Glomerular visceral epithelial cell (primary cell): ENCODE measurements at regions not wholly inside any gene's neighbourhood (a gene's known extent, or its start where the extent isn't known, plus 50 kb on each side); places are given as distances from the start of the nearest gene placed in this dataset.

Source experiments
- DNase-seq: peaks from one replicate; pipeline ENCODE4 v3.0.0-alpha.2; 2016; ENCODE audit errors: extremely low spot score

DNA sequence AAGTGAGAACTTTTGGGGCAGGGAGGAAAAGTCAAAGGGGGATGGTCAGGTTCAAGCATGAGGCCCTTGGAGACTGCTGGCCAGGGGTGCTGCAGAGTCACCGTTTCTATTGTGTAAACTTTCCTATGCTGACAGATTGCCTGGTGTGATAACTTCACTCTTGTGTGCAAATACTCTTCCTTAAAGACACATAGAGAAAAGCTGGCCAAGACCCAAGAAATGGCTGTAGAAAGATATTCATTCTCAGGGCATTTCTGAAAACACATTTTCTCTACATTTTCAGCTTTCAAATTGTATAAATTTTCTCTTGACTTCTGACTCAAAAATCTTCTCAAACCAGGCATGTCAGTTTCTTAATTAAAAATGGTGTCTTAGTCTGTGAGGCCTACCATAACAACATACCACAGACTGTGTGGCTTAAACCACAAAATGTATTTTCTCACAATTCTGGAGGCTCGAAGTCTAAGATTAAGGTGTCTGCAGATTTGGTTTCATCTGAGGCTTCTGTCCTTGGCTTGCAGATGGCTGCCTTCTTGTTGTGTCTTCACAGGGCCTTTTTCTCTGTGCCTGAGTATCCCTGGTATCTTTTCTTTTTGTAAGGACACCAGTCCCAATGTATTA lies 304.5 kb downstream of the KCNRG start:
- peak; percentile 61 for DNase-seq

DNA sequence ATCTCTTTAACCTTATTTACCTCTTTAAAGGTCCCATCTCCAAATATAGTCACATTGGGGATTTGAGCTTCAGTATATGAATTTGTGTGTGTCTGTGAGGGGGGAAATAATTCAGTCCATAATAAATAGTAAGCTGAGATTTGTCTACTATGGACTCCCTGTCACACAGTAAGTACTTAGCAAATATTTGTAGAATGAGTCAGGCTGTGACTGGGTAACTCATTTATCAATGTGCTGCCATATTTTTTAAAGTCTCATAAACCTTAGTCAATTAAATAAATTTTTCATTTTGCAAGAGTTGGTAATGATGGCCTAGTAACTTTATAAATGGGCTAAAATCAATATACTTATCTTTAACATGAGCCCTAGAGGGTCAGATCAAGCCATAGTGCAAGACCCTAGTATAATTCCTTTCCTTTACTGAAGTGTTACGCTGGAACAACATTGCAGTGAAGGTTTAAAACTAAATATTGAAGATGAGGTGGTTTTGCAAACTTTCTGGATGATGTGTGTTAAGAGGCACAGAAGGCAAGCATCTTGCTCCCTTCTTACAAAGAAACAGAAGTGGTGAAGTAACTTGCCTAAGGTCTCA lies 305.1 kb downstream of the KCNRG start:
- peak; percentile 57 for DNase-seq

DNA sequence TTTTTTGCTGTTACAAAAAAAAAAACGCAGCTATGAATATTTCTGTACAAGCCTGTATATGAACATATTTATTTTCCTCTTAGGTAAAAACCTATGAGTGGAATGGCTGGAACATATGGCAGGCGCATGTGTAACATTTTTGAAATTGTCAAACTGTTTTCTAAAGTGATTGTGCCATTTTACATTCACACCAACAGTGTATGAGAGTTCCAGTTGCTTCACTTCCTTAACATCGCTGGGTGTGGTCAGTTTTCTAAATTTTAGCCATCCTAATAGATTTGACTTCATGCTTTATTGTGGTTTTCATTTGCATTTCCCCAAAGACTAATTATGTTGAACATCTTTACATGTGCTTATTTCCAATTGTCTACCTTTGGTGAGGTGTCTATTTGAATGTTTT lies 306.8 kb downstream of the KCNRG start:
- DNase-seq: no peak

DNA sequence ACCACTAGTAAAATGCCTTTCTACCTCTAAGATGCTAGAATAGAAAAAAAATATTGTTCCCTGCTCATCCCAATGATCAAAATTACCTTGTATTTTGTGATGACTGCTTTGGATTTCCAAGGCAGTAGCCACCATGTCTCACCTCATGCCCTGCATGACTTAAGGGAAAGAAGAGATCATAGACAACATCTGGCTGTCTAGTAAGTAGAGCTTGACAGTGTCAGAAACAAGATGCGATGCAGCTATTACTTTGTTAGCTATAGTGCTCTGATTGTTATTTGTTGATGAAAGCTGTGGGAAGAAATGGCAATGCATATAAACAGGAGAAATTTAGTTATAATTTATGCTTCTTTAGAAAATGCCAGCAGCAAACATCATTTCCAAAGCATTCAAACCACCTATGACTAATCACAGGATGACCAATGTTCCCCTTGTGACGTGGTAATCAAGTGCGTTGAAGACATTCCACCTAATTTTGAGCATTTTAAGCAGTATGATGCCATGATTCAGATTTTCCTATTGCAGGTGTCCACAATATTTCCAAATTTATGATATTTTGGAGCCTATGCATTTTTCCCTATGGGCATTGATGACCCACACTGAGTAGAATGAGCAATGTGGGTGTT lies 308.3 kb downstream of the KCNRG start:
- DNase-seq: peak; percentile 25

DNA sequence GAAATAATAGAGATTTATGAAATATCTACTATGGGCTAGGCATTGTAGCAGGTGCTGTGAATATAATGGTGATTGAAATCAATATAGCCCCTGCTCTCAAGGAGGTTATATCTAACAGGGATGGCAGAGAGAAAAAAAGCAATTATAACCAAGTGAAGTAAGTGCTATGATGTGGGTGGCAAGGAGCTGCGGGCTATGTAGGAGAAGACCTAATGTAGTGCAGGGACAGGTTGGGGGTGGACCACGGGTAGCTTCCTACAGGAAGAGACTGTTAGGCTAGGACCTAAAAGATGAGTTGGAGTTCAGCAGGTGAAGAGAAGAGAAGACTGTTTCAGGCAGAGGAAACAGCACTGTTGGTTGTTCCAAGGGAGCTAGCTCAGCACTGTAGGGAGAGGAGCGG lies 311.0 kb downstream of the KCNRG start:
- no peak for DNase-seq

DNA sequence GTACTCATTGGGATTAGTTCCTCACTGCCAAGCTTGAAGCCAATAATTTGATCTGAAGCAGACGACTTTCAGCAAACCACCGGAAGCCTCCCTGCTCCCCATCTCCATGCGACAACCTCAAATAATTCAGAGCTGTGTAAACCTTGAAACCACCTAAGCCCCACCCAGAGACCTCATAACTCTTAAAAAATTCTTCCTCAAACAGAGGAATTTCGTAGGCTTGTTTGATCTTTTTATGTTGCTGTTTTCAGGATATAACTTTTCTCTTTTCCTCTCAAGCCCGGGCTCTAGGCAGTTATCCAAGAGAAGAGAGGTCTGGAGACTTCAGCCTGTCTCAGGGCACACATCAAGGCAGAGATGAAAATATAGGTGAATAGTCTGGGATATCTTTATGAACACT lies 311.6 kb downstream of the KCNRG start:
- no peak for DNase-seq

DNA sequence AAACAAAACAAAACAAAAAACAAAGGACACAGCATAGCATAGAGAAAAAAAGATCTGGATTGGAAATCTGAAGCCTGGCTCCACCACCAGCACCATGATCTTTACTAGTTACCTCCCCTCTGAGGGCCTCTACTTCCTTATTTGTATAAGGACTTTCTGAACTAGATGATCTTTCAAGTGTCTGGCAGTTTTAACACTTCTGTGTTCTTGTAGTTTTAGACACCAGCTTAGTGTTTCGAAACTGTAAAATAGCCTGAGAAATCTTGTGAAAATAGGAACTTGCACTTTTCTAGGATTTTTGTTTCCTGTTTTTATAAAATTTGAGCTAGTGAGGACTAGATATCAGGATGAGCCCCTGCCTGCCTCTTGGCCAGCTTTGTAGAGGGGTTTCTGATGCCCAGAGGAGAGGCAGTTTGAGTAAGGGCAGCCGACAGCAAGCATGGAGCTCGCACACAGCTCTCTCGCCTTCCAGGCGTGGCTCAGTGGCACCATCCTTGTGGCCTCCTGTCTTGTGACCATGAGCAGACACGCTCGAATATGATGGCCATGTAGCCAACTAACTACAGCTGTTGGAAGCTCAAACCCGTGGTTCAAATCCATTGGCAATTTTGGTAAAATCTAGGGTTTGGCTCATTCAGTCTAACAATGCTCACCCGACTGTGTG lies 319.0 kb downstream of the KCNRG start:
- no peak for DNase-seq

DNA sequence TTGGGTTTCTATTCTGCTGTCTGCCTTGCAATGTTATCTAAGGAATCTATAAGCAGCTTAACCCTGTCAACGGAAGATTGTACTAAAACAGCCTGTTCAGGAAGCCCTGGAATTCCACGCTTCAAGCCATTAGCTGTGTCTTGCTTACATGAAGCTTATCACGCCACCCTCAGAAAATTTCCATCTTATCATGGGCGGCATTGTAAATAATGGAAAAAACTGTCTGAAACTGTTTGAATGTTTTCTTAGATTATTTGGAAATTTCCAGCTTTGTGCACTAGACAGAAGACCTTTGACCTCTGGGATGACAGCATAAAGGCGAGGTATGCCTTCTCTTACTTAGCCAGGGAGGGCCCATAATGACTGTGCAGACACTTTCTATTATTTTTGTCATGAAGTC lies 319.7 kb downstream of the KCNRG start:
- DNase-seq: no peak

DNA sequence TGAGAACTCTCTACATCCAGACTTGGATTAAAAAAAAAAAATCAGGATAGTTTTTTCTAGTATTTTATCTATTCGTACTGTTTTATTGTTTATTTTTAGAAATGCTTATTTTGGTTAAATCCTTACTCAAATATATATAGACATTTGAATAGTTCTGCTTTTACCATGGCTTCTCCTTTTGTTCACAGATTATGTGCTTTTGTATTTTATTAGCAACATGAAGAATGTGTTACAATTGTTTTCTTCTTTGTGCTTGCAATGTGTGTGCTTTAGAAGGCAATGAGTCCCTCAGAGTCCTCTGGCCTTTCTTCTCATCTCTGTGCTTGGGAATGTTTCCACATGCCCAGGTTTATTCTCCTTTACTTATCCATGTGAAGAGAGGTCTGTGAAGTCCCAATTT lies 324.0 kb downstream of the KCNRG start:
- DNase-seq: no peak

DNA sequence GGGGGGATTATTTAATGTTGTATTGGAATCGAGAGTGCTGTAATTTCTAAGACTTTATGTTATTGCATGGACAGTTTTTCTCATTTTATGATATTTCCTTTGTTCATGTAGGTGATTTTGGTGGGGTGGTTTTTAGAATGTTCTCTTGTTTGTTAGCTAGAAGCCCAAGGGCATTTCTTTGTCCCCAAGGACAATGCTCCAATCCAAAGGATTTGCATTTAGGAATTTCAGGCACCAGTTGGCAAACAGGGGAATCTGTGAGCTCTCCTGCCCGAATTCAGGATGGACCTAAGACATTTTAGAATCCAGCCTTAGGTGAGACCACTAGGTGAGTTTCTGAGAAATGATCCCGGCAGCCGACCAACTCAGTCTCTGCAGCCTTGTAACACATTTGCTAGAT lies 324.9 kb downstream of the KCNRG start:
- no peak for DNase-seq

DNA sequence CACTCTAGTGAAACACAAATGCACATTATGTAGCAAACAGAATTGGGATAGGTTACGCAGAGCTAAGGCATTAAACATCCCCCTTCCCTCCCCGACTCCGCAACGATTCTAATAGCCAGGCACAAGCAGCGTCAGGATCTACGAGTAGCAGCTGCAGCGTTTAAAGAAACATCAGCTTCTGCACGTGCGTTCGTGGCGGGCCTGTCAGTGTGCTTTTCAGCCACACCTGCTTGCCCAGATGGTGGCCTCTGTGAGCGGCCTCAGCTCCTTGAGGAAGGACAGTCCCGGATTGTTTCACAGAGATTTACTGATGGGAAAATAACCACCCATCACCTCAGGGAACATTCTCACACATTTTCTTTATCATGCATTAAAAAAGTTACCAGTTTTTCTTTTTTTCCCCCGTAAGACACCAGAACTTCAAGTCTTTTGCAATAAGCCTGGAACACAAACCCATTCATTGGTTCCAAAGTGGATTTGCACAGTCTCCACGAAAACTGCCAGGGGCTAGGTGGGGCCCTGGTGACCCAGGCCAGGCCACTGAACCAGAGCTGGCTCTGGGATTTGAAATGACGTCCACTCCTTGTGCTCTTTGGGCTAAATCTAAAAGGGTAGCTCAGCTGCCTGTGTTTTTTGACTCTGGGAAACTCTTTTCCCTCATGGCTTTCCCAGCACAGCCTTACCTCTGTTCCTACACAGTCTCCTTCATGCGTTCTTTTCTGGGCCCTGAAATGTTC lies 325.5 kb downstream of the KCNRG start:
- DNase-seq: no peak

DNA sequence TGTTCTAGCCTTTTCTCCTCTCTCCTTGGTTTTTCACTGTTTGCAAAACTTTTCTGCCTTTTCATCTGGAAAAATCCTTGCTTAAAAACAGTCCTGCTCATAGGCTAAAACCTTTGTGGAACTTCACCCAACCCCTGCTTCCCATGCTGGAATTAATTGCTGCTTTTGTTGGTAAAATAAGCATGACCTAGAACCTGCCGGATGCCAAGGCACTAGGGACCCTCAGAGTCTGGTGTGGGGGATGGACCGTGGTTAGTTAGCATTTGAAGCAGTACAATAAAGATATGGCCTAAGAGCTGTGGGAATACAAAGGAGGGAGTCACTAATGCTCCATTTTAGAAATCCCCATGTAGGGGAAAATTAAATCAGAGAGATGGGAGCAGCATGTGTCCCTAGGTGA lies 326.3 kb downstream of the KCNRG start:
- DNase-seq: no peak

DNA sequence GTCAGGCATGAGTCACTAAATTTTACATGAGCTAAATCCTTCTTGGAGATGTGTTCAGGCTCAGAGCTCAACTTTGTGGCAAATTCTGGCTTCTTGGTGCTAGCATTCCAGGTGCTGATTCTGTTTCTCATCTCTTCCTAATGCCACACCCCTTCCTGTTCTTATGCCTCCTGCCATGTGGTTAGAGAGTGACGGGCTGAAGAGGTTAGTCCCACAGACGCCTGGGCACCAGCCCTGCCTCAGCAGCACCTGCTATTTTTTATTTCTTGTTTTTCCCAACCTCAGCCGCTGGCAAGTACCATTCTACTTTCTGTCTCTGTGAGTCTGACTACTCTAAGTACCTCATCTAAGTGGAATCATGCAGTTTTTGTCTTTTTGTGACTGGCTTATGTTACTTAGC lies 329.5 kb downstream of the KCNRG start:
- DNase-seq: no peak

DNA sequence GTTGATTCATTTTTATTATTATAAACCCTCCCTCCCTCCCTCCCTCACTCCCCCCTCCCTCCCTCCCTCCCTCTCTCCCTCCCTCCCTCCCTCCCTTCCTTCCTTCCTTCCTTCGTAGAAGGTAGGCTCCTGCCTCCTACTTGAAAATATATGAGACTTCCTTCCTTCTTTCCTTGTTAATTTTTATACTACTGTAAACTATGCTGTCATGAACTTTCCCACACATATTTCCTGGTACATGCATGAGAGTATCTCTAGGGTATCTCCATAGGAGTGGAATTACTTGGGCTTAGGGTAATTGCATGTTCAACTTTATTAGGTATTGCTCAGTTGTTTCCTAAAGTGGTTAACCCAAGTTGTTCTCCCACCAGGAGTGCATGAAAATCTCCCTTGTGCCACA lies 330.6 kb downstream of the KCNRG start:
- DNase-seq: no peak

DNA sequence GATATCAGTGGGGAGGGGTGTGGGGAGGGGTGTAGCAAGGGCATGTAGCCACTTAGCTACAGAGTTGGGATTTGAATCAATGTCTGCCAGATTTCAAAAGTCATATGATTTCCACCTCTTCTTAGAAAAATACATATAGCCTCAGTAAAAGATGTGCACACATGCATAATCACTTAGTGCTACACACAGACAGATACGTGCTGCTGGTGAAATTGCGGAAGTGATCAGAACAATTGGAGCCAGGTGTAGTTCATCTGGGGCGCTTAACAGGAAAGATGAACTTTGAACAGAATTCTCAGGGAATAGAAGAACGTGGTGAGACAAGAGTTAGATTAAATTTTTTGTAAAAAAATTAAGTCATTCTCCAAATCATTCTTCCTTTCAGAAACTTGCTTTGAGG lies 333.1 kb downstream of the KCNRG start:
- no peak for DNase-seq

DNA sequence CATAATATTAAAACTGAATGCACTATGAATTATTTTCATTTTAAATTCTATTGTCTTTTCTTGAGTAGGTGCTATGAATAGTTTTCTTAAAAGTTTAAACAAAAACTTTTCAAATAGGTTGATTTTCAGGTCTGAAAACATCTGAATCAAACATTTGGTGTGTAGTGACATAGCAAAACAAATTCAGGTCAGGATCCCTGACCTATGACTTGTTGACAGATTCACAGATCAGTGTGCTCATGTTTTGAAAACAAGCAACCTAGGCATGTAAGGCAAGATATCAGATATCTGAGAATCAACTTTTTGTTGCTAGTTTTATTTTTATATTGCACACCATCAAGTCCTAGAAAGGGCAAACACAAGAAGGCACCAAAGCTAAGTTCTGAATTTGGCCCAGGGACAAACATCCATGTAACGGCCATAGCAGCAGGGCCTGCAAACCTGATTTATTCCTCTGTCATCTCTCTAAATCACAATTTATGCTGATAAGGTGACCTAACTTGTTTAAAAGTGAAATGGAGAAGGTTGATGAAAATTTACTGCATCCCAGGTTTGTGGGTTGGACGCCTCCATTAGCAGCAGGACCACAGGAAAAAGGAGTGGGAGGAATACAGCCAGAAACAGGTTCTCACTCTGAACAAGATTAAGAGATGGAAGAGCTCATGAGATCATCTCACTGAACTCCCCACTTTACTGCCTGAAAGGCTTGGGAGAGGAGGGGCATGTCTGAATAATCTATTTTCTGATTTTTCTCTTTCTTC lies 337.7 kb downstream of the KCNRG start:
- DNase-seq: no peak

DNA sequence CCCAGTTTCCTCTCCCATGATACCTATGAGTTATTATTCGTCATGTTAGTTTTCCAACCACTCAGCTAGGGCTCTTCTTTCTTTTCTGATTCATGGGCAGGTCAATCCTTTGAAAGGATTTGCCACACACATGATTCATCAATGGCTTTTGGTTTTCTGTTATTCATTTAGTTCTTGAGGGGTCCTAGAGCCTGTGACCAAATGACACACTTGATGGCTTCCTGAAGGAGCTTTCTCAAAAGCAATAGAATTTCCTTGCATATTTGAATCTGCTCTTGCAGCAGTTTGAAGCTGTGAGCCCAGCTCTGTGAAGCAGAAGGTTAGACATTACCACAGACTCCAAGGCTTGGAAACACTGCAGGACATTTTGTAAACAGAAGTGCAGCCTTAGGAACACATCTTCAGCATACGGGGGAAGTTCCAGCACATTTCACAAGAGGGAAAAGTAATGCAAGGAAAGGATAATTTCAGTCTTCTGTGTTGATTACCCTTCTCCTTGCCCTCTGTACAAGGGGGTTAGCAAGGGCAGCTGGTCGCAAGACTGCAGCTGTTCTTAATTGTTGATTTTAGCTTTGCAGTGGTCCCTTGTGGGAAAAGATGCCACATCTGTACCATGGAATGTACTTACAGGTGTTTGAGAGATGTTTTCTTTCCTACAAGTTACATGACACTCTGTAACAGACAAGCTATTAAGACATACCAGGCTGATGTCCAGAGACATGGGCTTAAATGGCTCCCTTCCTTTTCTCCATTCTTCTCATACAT lies 338.6 kb downstream of the KCNRG start:
- peak; percentile 59 for DNase-seq

DNA sequence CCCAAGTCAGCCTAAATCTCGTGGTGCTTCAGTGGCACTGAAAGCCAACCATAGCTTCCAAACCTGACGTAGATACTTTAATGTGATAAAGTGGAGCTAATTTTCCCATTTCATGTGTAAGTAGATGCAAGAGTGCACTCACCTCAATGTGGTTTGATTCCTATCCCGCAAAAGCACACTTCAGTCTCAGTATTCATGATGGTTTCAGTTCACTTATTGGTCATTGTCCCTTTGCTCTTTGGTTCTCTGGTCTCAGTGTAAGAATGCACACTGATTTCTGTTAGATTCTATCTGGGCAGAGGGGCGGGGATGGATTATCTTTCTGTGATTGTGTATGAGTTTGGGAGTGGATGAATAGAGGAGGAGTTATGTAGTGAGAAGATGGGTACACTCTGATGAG lies 340.6 kb downstream of the KCNRG start:
- no peak for DNase-seq

DNA sequence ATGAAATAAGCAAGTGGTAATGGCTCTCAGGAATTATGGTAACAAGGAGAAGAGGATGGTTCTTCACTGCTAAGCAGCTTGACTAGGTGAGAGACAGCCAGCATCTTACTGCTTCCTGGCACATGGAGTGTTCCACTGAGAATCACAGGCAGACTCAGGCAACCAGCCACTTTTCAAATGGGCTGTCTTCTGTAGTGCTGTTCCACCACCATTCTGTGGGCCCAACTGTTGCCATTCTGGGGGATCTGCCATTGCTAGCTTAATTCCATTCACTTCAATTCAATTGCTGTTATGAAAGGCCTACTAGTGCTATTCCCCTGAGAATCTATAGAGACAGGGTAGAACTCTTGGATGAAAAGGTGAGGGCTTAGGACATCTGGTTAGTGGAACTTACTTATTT lies 341.9 kb downstream of the KCNRG start:
- DNase-seq: no peak

DNA sequence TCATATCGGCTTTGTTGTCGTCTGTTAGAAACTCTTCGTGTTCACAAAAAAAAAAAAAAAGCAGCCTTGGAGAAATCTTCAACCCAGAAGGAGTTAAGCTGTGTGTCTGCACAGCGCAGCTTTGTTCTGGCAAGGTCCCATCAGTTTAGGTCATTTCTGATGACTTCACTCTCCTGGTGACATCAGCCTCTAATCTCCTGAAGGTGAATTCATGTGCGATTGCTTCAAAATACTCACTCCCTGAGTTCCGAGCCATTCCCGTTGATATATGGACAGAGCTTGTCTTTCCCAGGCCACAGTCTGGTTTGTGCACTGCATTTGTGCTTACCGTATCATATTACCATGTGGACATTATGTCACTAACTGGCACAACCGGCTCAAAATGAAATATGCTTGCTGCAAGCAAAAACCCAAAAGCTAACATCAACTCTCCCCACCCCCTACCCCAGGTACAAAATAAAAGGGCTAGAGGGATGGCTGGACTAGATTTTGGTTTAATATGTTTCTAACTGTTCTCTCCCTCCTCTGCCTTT lies 342.4 kb downstream of the KCNRG start:
- DNase-seq: peak; percentile 91
